Activated T-helper 1 cell treated with anti-CD3 and anti-CD28 coated beads, Interleukin-12 subunit alpha, Interleukin-12 subunit beta, Interleukin-2, Interleukin-4 antibody, amounts not matched to agents 30 ng/mL and 10 ng/mL and 1 ng/mL, durations not matched to agents 14 hours and 24 hours and 36 hours (primary cell): ENCODE measurements at regions not wholly inside any gene's neighbourhood (a gene's known extent, or its start where the extent isn't known, plus 50 kb on each side); places are given as distances from the start of the nearest gene placed in this dataset.
"Not testable (repeated sequence)": the region's sequence is repeated elsewhere in the genome, so short reads cannot be mapped to it uniquely, and the experiment has no call there.

Experiments used
- DNase-seq: peaks from one replicate; pipeline ENCODE4 v3.0.0; 2021; ENCODE audit warnings: low spot score
- H3K27ac Mint-ChIP-seq: one replicate; pipeline ENCODE4 v1.8.0; 2021; ENCODE audit warnings: mild to moderate bottlenecking, mixed read lengths
- H3K27me3 Mint-ChIP-seq: one replicate; pipeline ENCODE4 v1.8.0; 2022; ENCODE audit warnings: mild to moderate bottlenecking, moderate library complexity, mixed read lengths; ENCODE audit not compliant: insufficient read depth
- H3K36me3 Mint-ChIP-seq: one replicate; pipeline ENCODE4 v1.8.0; 2021; ENCODE audit warnings: low read depth, mixed read lengths
- H3K4me1 Mint-ChIP-seq: one replicate; pipeline ENCODE4 v1.8.0; 2021; ENCODE audit warnings: low read depth, mixed read lengths
- H3K4me3 Mint-ChIP-seq: one replicate; pipeline ENCODE4 v1.8.0; 2021; ENCODE audit warnings: mild to moderate bottlenecking, moderate library complexity, mixed read lengths
- H3K9me3 Mint-ChIP-seq: one replicate; pipeline ENCODE4 v1.8.0; 2021; ENCODE audit warnings: mixed read lengths
- intact Hi-C: fragments of 100-400 bp; cut with micrococcal nuclease; formaldehyde crosslinking; loops from one replicate; pipeline ENCODE4 v1.15.1; 2024

DNA sequence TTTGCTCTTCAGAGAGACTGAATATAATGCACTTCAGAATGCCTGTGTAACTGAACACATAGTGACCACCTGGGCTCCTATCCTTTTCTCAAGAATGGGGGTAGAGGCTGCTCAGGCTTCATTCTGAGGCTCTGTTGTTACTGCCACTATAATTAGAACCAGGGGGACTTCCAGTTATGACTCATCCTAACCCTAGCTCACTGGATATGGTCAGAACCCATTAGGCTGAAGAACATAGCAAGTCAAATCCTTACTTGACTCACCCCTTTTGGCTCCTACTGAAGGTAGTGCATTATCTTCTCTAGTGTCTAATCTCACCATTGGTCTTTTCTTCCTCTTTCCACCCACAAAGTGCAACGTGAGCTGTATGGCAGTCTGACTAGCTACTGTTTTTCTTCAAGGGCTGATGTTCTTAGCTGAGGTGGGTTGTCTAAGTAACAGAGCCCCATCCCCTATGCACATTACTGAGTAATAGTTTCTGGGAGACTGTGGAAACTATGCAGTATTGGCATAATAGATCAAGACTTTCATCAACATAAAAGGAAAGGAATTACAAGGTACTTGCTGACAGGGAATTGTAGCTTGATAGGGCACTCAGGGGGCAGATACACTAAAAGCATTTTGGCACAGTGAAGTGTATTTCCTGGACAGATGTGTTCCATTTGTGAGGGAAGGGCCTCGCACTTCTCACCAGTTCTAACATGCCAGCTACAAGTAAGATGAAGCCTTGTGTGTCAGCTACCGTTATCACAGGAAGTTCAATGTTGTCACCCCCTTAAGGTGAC is 431.0 kb upstream of the MEF2C start:
- peak overlapping the region; percentile 24 for H3K27ac Mint-ChIP-seq
- H3K27me3 Mint-ChIP-seq, result no peaks in the 10 kb centered on the region
- no peak for DNase-seq
- no peaks in the 10 kb centered on the region for H3K9me3 Mint-ChIP-seq
- no peaks in the 10 kb centered on the region for H3K4me1 Mint-ChIP-seq
- no peaks in the 10 kb centered on the region for H3K36me3 Mint-ChIP-seq
- intact Hi-C loops, result no loop called here
- H3K4me3 Mint-ChIP-seq, result no peak overlapping the region

DNA sequence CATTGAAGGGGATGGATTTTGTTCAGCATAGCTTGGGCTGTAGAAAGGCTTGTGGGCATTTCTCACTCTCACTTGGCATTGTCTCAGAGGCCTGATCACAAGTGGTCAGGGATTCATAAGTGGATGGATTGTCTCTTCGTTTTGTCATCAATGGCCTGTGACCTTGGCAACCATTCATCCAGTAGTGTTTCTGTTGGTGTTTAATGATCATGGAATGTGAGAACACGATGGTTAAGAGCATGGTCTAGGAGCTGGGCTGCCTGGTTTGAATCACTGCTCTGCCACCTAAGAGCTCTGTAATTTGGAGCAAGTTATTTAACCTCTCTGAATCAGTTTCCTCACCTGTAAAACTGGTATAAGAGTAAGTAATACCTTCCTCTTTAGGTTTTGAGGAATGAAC is 430.1 kb upstream of the MEF2C start:
- DNase-seq, result no peak
- no peak overlapping the region for H3K4me3 Mint-ChIP-seq
- no peak overlapping the region for H3K27ac Mint-ChIP-seq
- H3K9me3 Mint-ChIP-seq, result no peaks in the 10 kb centered on the region
- no peaks in the 10 kb centered on the region for H3K4me1 Mint-ChIP-seq
- intact Hi-C loops, result no loop called here
- no peaks in the 10 kb centered on the region for H3K36me3 Mint-ChIP-seq
- no peaks in the 10 kb centered on the region for H3K27me3 Mint-ChIP-seq

DNA sequence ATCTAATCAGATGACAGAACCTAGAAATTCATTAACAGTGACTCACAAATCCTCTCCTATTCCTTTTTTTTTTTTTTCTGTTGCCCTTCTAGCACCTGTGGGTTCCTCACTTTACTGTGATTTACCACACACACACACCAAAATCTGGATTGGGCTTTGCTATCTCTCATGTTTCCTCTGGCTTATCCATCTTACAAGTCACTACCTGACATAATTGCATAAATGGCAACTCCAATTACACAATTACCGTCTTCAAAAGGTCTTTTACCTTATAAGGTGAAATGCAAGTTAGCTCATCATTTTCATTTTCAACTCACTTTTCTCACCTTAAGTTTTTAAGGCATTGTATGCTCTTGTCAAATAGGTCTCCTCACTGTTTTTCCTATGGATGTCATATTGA is 426.3 kb upstream of the MEF2C start:
- intact Hi-C loops, result no loop called here
- Mint-ChIP-seq H3K27me3 (no peaks in the 10 kb centered on the region), H3K4me1 (no peaks in the 10 kb centered on the region), H3K36me3 (no peaks in the 10 kb centered on the region), H3K27ac (no peak overlapping the region), H3K4me3 (no peak overlapping the region), H3K9me3 (no peaks in the 10 kb centered on the region)
- no peak for DNase-seq

DNA sequence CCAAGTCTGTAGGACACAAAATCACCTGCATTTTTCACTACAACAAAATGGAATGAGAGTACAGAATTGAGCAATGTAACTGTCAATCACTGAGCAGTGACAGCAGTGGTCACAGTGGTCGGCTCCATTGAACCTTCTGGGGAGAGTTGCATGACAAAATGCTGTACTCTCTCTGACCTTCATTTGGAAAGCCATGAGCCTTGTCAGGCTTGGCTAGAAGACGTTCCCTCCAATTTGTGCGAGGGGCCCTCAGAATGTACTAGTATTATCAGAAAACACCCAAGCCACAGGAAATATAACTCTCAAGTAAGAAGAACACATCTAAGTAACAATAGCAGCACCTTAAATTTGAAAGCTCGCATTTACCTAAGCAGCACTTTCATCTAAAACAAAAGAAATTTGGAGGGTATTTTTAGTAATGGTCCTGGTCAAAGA is 425.6 kb upstream of the MEF2C start:
- intact Hi-C loops, result no loop called here
- Mint-ChIP-seq H3K27ac (no peak overlapping the region), H3K4me1 (no peaks in the 10 kb centered on the region), H3K4me3 (no peak overlapping the region), H3K36me3 (no peaks in the 10 kb centered on the region), H3K9me3 (no peaks in the 10 kb centered on the region), H3K27me3 (no peaks in the 10 kb centered on the region)
- no peak for DNase-seq

DNA sequence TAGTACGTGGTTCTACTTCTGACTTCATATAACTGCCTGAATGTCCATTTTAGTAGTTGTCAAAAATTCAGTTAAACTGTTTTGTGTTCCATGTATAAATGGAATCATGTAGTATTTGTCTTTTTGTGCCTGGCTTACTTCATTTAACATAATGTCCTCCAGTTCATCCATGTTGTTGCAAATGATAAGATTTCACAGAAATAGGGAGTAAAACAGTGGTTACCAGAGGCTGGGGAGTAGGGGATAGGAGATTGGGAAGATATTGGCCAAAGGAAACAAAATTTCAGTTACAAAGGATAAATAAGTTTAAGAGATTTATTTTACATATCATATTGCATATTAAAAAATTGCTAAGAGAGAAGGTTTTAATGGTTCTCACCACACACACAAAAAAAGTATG is 425.0 kb upstream of the MEF2C start:
- intact Hi-C loops, result no loop called here

DNA sequence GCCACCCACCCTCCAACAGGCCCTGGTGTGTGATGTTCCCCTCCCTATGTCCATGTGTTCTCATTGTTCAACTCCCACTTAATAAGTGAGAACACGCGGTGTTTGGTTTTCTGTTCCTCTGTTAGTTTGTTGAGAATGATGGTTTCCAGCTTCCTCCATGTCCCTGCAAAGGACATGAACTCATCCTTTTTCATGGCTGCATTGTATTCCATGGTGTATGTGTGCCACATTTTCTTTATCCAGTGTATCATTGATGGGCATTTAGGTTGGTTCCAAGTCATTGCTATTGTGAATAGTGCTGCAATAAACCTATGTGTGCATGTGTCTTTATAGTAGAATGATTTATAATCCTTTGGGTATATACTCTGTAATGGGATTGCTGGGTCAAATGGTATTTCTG is 424.2 kb upstream of the MEF2C start:
- H3K4me1 Mint-ChIP-seq, H3K27ac Mint-ChIP-seq, intact Hi-C loops, H3K4me3 Mint-ChIP-seq, DNase-seq, H3K36me3 Mint-ChIP-seq, H3K27me3 Mint-ChIP-seq, H3K9me3 Mint-ChIP-seq: not testable (repeated sequence)

More for the DNA sequence above, 425.0 kb upstream of the MEF2C start:
- no peak for DNase-seq
- no peaks in the 10 kb centered on the region for H3K27me3 Mint-ChIP-seq
- no peaks in the 10 kb centered on the region for H3K36me3 Mint-ChIP-seq
- no peaks in the 10 kb centered on the region for H3K4me1 Mint-ChIP-seq
- H3K9me3 Mint-ChIP-seq, result no peaks in the 10 kb centered on the region
- H3K4me3 Mint-ChIP-seq, result no peak overlapping the region
- H3K27ac Mint-ChIP-seq, result no peak overlapping the region

DNA sequence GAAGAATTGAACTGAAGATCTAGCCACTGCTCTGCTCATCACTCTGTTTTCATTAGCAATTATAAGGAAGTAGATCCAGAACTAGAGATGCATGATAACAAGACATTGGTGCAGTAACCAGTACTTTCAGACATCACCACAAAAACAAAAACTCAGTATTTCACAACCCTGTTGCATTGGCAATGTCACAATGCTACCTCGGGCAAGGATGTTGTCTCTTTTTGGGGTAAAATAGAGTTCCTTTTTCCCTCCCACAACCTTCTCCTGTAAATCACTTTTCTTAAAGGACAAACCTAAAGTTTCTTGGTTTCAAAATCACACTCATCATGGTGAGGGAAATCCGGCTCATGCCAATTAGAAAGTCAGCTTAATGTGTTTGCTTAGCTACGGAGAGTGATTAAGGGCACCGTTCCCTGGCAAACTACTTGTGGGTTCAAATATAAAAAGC is 420.1 kb upstream of the MEF2C start:
- no peaks in the 10 kb centered on the region for H3K27me3 Mint-ChIP-seq
- H3K36me3 Mint-ChIP-seq, result no peaks in the 10 kb centered on the region
- no peak for DNase-seq
- no peaks in the 10 kb centered on the region for H3K9me3 Mint-ChIP-seq
- H3K4me1 Mint-ChIP-seq, result no peaks in the 10 kb centered on the region
- intact Hi-C loops, result no loop called here
- no peak overlapping the region for H3K27ac Mint-ChIP-seq
- no peak overlapping the region for H3K4me3 Mint-ChIP-seq

DNA sequence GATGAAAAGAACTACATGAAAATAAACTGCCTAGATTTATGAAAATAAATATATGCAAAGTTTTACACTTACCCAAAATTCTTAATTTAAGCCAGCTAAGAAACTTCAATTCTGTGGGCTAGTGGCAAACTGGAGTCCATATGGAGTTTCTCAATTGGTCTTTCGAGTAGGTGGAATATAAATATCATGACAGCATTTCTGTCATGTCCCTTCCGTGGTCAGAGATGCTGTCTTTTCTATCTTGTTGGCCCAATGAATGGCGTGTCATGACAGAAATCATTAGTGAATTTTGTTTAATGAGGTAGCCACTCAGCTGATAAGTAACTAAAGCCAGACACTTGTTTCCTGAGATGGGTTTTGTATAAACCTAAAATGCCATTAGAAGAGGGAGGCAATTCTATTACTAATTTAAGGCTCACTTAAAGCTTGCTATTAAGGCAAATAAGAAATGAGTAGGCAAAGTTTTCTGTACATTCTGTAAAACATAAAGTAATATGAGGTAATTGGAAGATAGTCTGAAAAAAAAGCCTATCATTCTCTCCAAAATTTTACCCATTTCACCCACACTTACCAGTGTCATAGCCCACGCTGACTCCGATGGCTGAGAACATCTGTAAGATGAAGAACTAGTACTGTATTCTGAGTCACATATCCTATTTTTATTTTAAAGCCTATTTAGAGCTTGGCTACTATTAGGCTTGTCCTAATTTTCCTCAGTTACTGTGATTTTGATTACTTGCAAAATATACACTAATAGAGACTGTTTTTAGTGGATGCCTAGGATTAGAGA is 419.3 kb upstream of the MEF2C start:
- Mint-ChIP-seq H3K36me3 (no peaks in the 10 kb centered on the region), H3K4me3 (no peak overlapping the region), H3K4me1 (no peaks in the 10 kb centered on the region), H3K27me3 (no peaks in the 10 kb centered on the region), H3K27ac (no peak overlapping the region), H3K9me3 (no peaks in the 10 kb centered on the region)
- intact Hi-C loops, result no loop called here
- no peak for DNase-seq

DNA sequence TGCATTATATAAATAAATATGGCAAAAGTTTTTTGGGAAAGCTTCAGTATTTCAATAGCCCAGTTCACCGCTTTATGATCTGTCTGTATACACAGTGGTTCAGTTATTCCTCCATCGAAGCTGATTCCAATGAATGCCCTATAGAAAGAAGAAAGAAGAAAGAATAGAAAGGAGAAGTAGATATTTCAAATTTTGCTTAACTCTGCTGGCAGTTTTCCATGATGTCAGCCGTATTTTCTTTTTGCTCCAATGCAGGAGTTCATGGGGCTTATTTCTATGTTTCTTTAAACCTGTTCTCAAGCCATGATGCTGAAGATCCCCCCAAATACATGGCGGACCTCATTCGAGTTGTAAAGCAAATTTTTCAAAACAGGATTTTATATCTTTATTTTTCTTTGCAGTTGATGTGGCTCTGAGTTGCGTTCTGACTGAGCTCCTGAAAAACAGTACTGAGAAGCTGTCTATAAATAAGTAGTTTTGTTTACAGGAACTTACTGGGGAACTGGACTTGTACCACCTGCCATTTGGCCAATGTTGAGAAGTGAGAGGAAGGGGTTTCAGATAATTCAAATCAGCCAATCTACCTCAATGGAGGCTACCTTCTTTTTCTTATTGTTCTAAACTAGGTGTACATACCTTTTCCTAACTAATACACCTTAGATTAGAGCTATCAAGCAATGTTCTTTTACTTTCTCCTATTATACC is 418.5 kb upstream of the MEF2C start:
- no peaks in the 10 kb centered on the region for H3K36me3 Mint-ChIP-seq
- intact Hi-C loops, result no loop called here
- no peak overlapping the region for H3K27ac Mint-ChIP-seq
- no peak overlapping the region for H3K4me3 Mint-ChIP-seq
- H3K27me3 Mint-ChIP-seq, result no peaks in the 10 kb centered on the region
- H3K4me1 Mint-ChIP-seq, result no peaks in the 10 kb centered on the region
- DNase-seq, result no peak
- H3K9me3 Mint-ChIP-seq, result no peaks in the 10 kb centered on the region

DNA sequence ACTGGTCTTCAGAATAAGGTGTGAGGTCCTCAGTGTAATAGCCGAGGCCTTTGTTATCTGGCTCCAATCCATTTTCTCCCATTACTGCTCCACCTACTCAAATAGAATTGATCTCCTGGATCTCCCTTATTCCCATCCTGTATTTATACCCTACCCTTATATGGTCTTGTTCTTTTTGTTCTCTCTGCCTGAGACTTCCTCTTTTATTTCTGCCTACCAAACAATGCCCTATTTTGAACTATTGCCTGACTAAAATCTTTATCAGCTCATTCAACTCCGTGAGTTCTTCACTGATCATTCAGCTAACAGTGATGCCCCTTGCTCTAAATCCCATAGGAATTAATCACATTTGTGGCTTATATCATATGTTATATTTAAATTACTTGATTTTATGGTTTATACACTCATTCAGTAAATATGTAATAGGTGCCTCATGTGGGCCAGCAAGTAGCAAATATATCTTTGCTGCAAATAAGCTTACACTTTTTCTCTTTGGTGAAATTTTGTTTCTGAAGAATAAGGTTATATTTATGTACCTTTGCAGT is 417.5 kb upstream of the MEF2C start:
- Mint-ChIP-seq H3K4me3 (no peak overlapping the region), H3K36me3 (no peaks in the 10 kb centered on the region), H3K9me3 (no peaks in the 10 kb centered on the region), H3K4me1 (no peaks in the 10 kb centered on the region), H3K27ac (no peak overlapping the region), H3K27me3 (no peaks in the 10 kb centered on the region)
- intact Hi-C loops, result no loop called here
- DNase-seq, result no peak

DNA sequence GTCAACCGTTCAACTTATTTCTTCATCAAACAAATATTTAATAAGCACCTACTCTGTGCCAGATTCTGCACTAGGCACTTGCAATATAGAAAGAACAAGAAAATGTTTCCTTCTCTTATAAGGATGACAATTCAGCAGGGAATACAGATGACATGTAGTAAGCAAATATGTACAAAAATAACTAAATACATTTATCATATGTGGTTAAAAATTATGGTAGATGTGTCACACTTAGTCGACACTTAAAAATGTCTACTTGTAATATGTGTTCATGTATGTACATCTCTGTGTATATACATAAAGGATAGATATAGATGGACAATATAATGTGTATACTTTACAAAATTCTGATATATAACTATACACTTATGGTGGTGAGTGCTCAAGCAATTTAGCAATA is 417.0 kb upstream of the MEF2C start:
- H3K4me1 Mint-ChIP-seq, result no peaks in the 10 kb centered on the region
- no peaks in the 10 kb centered on the region for H3K9me3 Mint-ChIP-seq
- H3K36me3 Mint-ChIP-seq, result no peaks in the 10 kb centered on the region
- H3K4me3 Mint-ChIP-seq, result no peak overlapping the region
- no peak overlapping the region for H3K27ac Mint-ChIP-seq
- no peak for DNase-seq
- intact Hi-C loops, result no loop called here
- H3K27me3 Mint-ChIP-seq, result no peaks in the 10 kb centered on the region

DNA sequence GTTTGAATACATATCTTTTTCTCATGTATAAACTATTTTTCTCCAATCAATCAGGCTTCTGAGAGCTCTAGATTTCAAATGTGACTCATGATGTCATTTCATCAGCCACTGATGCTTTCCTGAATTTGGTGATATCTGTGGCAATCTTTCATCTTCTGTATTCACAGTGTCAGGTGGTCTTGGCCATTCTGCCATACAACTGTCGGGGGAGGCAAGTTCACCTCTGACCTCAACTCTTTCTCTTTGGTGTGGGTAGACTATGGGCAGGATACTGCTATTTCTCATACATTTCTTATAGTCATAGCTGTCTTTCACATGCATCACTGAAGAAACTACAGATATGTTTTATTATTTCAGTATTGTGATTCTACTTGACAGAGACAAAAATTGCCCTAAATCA is 414.1 kb upstream of the MEF2C start:
- DNase-seq, result no peak
- Mint-ChIP-seq H3K27ac (no peak overlapping the region), H3K27me3 (no peaks in the 10 kb centered on the region), H3K4me3 (no peak overlapping the region), H3K9me3 (no peaks in the 10 kb centered on the region), H3K4me1 (no peaks in the 10 kb centered on the region), H3K36me3 (no peaks in the 10 kb centered on the region)
- intact Hi-C loops, result no loop called here

DNA sequence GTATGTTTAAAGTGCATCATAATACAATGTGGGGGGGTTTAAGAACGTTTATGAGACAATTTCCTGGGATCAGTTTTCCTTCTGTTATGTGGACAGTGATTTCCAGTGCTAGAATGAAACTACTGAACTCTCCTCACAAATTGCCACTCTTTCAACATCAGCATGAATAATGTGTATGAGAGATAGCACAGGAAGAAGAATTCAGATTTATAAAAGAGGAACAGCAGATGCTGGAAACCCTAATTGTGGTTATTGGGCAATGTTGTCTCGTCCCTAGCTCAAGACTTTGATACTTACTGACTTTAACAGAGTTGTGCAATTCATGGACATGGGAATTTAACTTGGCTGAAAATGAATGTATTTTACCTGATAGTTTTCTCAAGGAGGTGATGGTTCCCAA is 410.8 kb upstream of the MEF2C start:
- Mint-ChIP-seq H3K27me3 (no peaks in the 10 kb centered on the region), H3K27ac (no peak overlapping the region)
- intact Hi-C loops, result no loop called here

More for the DNA sequence above, 410.8 kb upstream of the MEF2C start:
- no peak overlapping the region for H3K4me3 Mint-ChIP-seq
- H3K9me3 Mint-ChIP-seq, result no peaks in the 10 kb centered on the region
- no peaks in the 10 kb centered on the region for H3K36me3 Mint-ChIP-seq
- H3K4me1 Mint-ChIP-seq, result no peaks in the 10 kb centered on the region
- no peak for DNase-seq
